AG09309 (cell line): ENCODE measurements at regions not wholly inside any gene's neighbourhood (a gene's known extent, or its start where the extent isn't known, plus 50 kb on each side); places are given as distances from the start of the nearest gene placed in this dataset.

Experiments
- DNase-seq: peaks from one replicate; pipeline ENCODE4 v3.0.0-alpha.2; 2010; ENCODE audit warnings: low read depth
- H3K4me3 ChIP-seq: 2 replicates; pipeline ENCODE4 v1.5.1; 2011; ENCODE audit warnings: mild to moderate bottlenecking, low read depth, low read length, moderate library complexity; ENCODE audit not compliant: control insufficient read depth
- TF ChIP-seq, protein P1 (sequence below): IDR thresholded peaks from 2 replicates; pipeline ENCODE4 v1.5.1; 2011; ENCODE audit warnings: mild to moderate bottlenecking, low read depth, low read length, inconsistent platforms; ENCODE audit not compliant: insufficient read depth, control insufficient read depth; ENCODE audit errors: missing control alignments

DNA sequence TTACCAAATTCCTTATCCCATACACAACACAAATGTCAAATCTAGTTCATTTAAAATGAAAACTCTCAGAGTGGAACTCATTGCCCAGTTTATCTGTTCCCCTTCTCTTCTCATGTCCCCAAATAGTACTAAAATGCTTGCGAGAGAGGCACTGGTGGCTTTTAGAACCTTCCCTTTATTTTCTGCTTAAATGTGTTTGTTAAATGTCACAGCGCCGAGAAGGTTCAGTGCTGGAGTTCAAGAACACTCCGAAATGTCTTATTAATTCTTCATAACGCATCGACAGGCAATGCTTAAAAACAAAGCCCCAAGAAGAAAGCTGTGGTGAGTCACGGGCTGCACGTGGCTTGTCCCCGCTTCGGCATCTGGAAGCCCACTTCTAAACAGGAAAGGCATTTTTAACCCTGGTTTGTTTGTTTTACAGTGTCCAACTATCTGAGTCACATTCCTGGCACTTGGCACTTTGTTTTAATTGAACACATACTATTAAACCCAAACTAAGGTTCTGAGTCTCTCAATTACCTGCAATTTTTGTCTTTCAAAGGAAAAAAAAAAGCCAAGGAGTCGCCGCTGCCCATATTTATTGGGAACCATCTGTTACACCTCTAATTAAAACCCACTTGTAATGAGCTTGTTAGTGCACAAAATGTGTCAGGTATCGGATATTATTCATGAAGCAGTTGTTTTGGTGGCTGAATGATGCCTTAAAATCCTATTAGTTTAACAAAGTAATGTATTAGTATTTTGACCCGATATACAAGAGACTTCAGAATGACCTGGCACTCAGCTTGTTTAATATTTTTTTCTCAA lies 49.9 kb upstream of the MGMT start:
- no peak for DNase-seq
- H3K4me3 ChIP-seq, result no peak overlapping the region
- TF ChIP-seq, protein P1, sequence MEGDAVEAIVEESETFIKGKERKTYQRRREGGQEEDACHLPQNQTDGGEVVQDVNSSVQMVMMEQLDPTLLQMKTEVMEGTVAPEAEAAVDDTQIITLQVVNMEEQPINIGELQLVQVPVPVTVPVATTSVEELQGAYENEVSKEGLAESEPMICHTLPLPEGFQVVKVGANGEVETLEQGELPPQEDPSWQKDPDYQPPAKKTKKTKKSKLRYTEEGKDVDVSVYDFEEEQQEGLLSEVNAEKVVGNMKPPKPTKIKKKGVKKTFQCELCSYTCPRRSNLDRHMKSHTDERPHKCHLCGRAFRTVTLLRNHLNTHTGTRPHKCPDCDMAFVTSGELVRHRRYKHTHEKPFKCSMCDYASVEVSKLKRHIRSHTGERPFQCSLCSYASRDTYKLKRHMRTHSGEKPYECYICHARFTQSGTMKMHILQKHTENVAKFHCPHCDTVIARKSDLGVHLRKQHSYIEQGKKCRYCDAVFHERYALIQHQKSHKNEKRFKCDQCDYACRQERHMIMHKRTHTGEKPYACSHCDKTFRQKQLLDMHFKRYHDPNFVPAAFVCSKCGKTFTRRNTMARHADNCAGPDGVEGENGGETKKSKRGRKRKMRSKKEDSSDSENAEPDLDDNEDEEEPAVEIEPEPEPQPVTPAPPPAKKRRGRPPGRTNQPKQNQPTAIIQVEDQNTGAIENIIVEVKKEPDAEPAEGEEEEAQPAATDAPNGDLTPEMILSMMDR, result no peak
